ENCODE measurements at regions not wholly inside any gene's neighbourhood (a gene's known extent, or its start where the extent isn't known, plus 50 kb on each side); places are given as distances from the start of the nearest gene placed in this dataset.
"Not testable (repeated sequence)": the region's sequence is repeated elsewhere in the genome, so short reads cannot be mapped to it uniquely, and the experiment has no call there.

- TF ChIP-seq CTCF (IDR thresholded peaks at IDR 0.05; ENCODE audit: low read depth, low read length, missing control alignments): no peak
- DNase-seq (ENCODE audit: extremely low read depth, low read depth): no peak
- no peak overlapping the region for H3K4me3 ChIP-seq (replicated peaks; ENCODE audit: low read depth, low read length)
Observed at GRCh38 chr10:53469383-53469782, 696.8 kb upstream of the MBL2 start.

GRCh38 chr10:53463539-53463938 lies 691.0 kb upstream of the MBL2 start:
- DNase-seq (ENCODE audit: extremely low read depth, low read depth): no peak
- no peak for TF ChIP-seq CTCF (IDR thresholded peaks at IDR 0.05; ENCODE audit: low read depth, low read length, missing control alignments)
- no peak overlapping the region for H3K4me3 ChIP-seq (replicated peaks; ENCODE audit: low read depth, low read length)

GRCh38 chr10:53458007-53458406 lies 685.4 kb upstream of the MBL2 start:
- TF ChIP-seq CTCF (IDR thresholded peaks at IDR 0.05; ENCODE audit: low read depth, low read length, missing control alignments): no peak
- no peak for DNase-seq (ENCODE audit: extremely low read depth, low read depth)

GRCh38 chr10:53453196-53453595 lies 680.6 kb upstream of the MBL2 start:
- no peak for DNase-seq (ENCODE audit: extremely low read depth, low read depth)
- TF ChIP-seq CTCF (IDR thresholded peaks at IDR 0.05; ENCODE audit: low read depth, low read length, missing control alignments): no peak
- H3K4me3 ChIP-seq (replicated peaks; ENCODE audit: low read depth, low read length): no peak overlapping the region

More at GRCh38 chr10:53458007-53458406, 685.4 kb upstream of the MBL2 start:
- H3K4me3 ChIP-seq (replicated peaks; ENCODE audit: low read depth, low read length): no peak overlapping the region

GRCh38 chr10:53447576-53447975 lies 675.0 kb upstream of the MBL2 start:
- no peak for DNase-seq (ENCODE audit: extremely low read depth, low read depth)
- no peak overlapping the region for H3K4me3 ChIP-seq (replicated peaks; ENCODE audit: low read depth, low read length)
- no peak for TF ChIP-seq CTCF (IDR thresholded peaks at IDR 0.05; ENCODE audit: low read depth, low read length, missing control alignments)

- no peak for TF ChIP-seq CTCF (IDR thresholded peaks at IDR 0.05; ENCODE audit: low read depth, low read length, missing control alignments)
- no peak for DNase-seq (ENCODE audit: extremely low read depth, low read depth)
Observed at GRCh38 chr10:53441843-53442242, 669.3 kb upstream of the MBL2 start.

GRCh38 chr10:53440601-53441000 lies 668.0 kb upstream of the MBL2 start:
- no peak for TF ChIP-seq CTCF (IDR thresholded peaks at IDR 0.05; ENCODE audit: low read depth, low read length, missing control alignments)

More at GRCh38 chr10:53441843-53442242, 669.3 kb upstream of the MBL2 start:
- H3K4me3 ChIP-seq (replicated peaks; ENCODE audit: low read depth, low read length): no peak overlapping the region

GRCh38 chr10:53439075-53439474 lies 666.5 kb upstream of the MBL2 start:
- not testable (repeated sequence) for DNase-seq (ENCODE audit: extremely low read depth, low read depth); H3K4me3 ChIP-seq (replicated peaks; ENCODE audit: low read depth, low read length)

More at GRCh38 chr10:53440601-53441000, 668.0 kb upstream of the MBL2 start:
- no peak overlapping the region for H3K4me3 ChIP-seq (replicated peaks; ENCODE audit: low read depth, low read length)
- DNase-seq (ENCODE audit: extremely low read depth, low read depth): no peak

Data from HFF-Myc (cell line).